OCI-LY7 (cell line): ENCODE measurements at regions not wholly inside any gene's neighbourhood (a gene's known extent, or its start where the extent isn't known, plus 50 kb on each side); places are given as distances from the start of the nearest gene placed in this dataset.

Experiments
- BruUV-seq: library from RNA; stranded (reverse); fragments of 400-500 nt; replicated peaks from 2 replicates; lab custom pipeline; 2021; lab: Mats Ljungman, UMichigan
- CTCF ChIA-PET: fragments of 300-600 bp; sonication (Branson Sonifier 250); formaldehyde crosslinking; loops from one replicate; lab custom pipeline; 2022; ENCODE audit warnings: antibody characterized with exemption; ENCODE audit not compliant: unreplicated experiment; lab: Charles Lee
- POLR2A ChIA-PET: fragments of 300-600 bp; sonication (Branson Sonifier 250); formaldehyde crosslinking; loops from one replicate; lab custom pipeline; 2022; ENCODE audit warnings: antibody characterized with exemption; lab: Charles Lee
- DNase-seq: peaks from one replicate; pipeline ENCODE4 v3.0.0-alpha.2; 2015; ENCODE audit warnings: low spot score
- H2AFZ ChIP-seq: fragments of 200-600 bp; sonication (generic), shearing (Covaris generic); 2 replicates; pipeline ENCODE4 v1.6.1; 2014; ENCODE audit warnings: mild to moderate bottlenecking, antibody characterized with exemption, low read length, moderate library complexity
- H3K27ac ChIP-seq: fragments of 200-600 bp; sonication (generic); 2 replicates; pipeline ENCODE4 v1.5.1; 2014; ENCODE audit warnings: mixed run types, low read depth, mild to moderate bottlenecking, moderate library complexity, low read length, inconsistent platforms; ENCODE audit not compliant: poor library complexity, severe bottlenecking
- H3K36me3 ChIP-seq: fragments of 200-600 bp; sonication (generic); 2 replicates; pipeline ENCODE4 v1.6.1; 2014; ENCODE audit warnings: mild to moderate bottlenecking, antibody characterized with exemption, low read length, moderate library complexity, mixed read lengths; ENCODE audit not compliant: insufficient read depth
- H3K4me1 ChIP-seq: fragments of 200-600 bp; sonication (generic); 2 replicates; pipeline ENCODE4 v1.5.1; 2014; ENCODE audit warnings: mild to moderate bottlenecking, low read length; ENCODE audit not compliant: insufficient read depth, poor library complexity, severe bottlenecking
- H3K4me2 ChIP-seq: fragments of 200-600 bp; sonication (generic); 2 replicates; pipeline ENCODE4 v1.6.1; 2014; ENCODE audit warnings: mild to moderate bottlenecking, low read length
- H3K4me3 ChIP-seq: fragments of 200-600 bp; sonication (generic); 2 replicates; pipeline ENCODE4 v1.5.1; 2014; ENCODE audit warnings: mild to moderate bottlenecking, low read depth, low read length; ENCODE audit not compliant: poor library complexity, severe bottlenecking
- H3K79me2 ChIP-seq: fragments of 200-600 bp; sonication (generic); 2 replicates; pipeline ENCODE4 v1.6.1; 2016; ENCODE audit warnings: low read depth, mild to moderate bottlenecking, low read length, moderate library complexity, mixed read lengths; ENCODE audit not compliant: insufficient read depth
- H3K9me2 ChIP-seq: fragments of 200-600 bp; sonication (generic); 2 replicates; pipeline ENCODE4 v1.6.1; 2016; ENCODE audit warnings: mild to moderate bottlenecking, low read length, mixed read lengths; ENCODE audit not compliant: insufficient read depth
- H3K9me3 ChIP-seq: fragments of 200-600 bp; sonication (generic); 2 replicates; pipeline ENCODE4 v1.6.1; 2014; ENCODE audit warnings: mild to moderate bottlenecking, mixed run types, low read length, mixed read lengths
- H4K20me1 ChIP-seq: fragments of 200-600 bp; sonication (generic); 2 replicates; pipeline ENCODE4 v1.6.1; 2014; ENCODE audit warnings: mild to moderate bottlenecking, antibody characterized with exemption, low read length, moderate library complexity, mixed read lengths; ENCODE audit not compliant: insufficient read depth
- CTCF ChIP-seq: fragments of 200-600 bp; sonication (generic); conservative IDR thresholded peaks from 2 replicates; pipeline ENCODE4 v1.5.1; 2014; ENCODE audit warnings: mild to moderate bottlenecking, antibody characterized with exemption, low read length, moderate library complexity, mixed read lengths
- EZH2phosphoT487 ChIP-seq: fragments of 200-600 bp; sonication (generic); IDR thresholded peaks from 2 replicates; pipeline ENCODE4 v1.6.1; 2018; ENCODE audit warnings: low read depth, borderline replicate concordance, mild to moderate bottlenecking, mixed run types, antibody characterized with exemption, low read length, moderate library complexity, mixed read lengths
- intact Hi-C: fragments of 100-400 bp; cut with micrococcal nuclease; formaldehyde crosslinking; loops from one replicate; pipeline ENCODE4 v1.10.0; 2022; ENCODE audit not compliant: unreplicated experiment

- intact Hi-C loops = no loop called here
- no peak for TF ChIP-seq EZH2phosphoT487
- TF ChIP-seq CTCF = no peak
- Histone ChIP-seq H3K4me3 (no peak overlapping the region), H2AFZ (no peak overlapping the region), H3K4me2 (no peak overlapping the region), H3K9me2 (no peaks in the 10 kb centered on the region), H3K9me3 (no peaks in the 10 kb centered on the region), H3K36me3 (no peaks in the 10 kb centered on the region), H3K27ac (no peak overlapping the region), H4K20me1 (no peaks in the 10 kb centered on the region), H3K79me2 (no peaks in the 10 kb centered on the region), H3K4me1 (no peaks in the 10 kb centered on the region)
- DNase-seq = no peak
- CTCF ChIA-PET = no interaction called here
- POLR2A ChIA-PET = no interaction called here
- BruUV-seq = no TSS peak
Observed at GRCh38 chr20:51175156-51175555, 152.2 kb upstream of the KCNG1 start.

GRCh38 chr20:51174536-51174935 is 151.6 kb upstream of the KCNG1 start:
- no peak for DNase-seq
- H3K9me3 ChIP-seq = no peaks in the 10 kb centered on the region
- H3K9me2 ChIP-seq = no peaks in the 10 kb centered on the region
- no peak overlapping the region for H2AFZ ChIP-seq
- H4K20me1 ChIP-seq = no peaks in the 10 kb centered on the region
- H3K4me2 ChIP-seq = no peak overlapping the region
- no TSS peak for BruUV-seq
- H3K36me3 ChIP-seq = no peaks in the 10 kb centered on the region
- H3K79me2 ChIP-seq = no peaks in the 10 kb centered on the region
- intact Hi-C loops = no loop called here
- POLR2A ChIA-PET = no interaction called here
- CTCF ChIA-PET = no interaction called here
- no peak overlapping the region for H3K27ac ChIP-seq
- TF ChIP-seq CTCF (no peak), EZH2phosphoT487 (no peak)
- H3K4me3 ChIP-seq = no peak overlapping the region
- H3K4me1 ChIP-seq = no peaks in the 10 kb centered on the region

- H3K79me2 ChIP-seq = no peaks in the 10 kb centered on the region
- H3K27ac ChIP-seq = no peak overlapping the region
- H3K4me2 ChIP-seq = no peak overlapping the region
- POLR2A ChIA-PET = no interaction called here
- intact Hi-C loops = no loop called here
- no peak overlapping the region for H3K4me3 ChIP-seq
- DNase-seq = no peak
- H4K20me1 ChIP-seq = no peaks in the 10 kb centered on the region
- H3K4me1 ChIP-seq = no peaks in the 10 kb centered on the region
- H3K9me2 ChIP-seq = no peaks in the 10 kb centered on the region
- CTCF ChIA-PET = no interaction called here
- TF ChIP-seq EZH2phosphoT487 = no peak
- peak; percentile 29; the same call in 1 of the 2 replicates for TF ChIP-seq CTCF
- BruUV-seq = no TSS peak
- H2AFZ ChIP-seq = no peak overlapping the region
- no peaks in the 10 kb centered on the region for H3K36me3 ChIP-seq
- no peaks in the 10 kb centered on the region for H3K9me3 ChIP-seq
Observed at GRCh38 chr20:51172558-51173428, 149.9 kb upstream of the KCNG1 start.
